ENCODE measurements at regions not wholly inside any gene's neighbourhood (a gene's known extent, or its start where the extent isn't known, plus 50 kb on each side); places are given as distances from the start of the nearest gene placed in this dataset.
"Not testable (repeated sequence)": the region's sequence is repeated elsewhere in the genome, so short reads cannot be mapped to it uniquely, and the experiment has no call there.

- TF ChIP-seq POLR2AphosphoS5 (IDR thresholded peaks at IDR 0.05; ENCODE audit: low read depth, low read length); POLR2A (IDR thresholded peaks at IDR 0.05; ENCODE audit: low read depth, low read length); PAX5 (IDR thresholded peaks at IDR 0.05; ENCODE audit: insufficient read depth, low read length, severe bottlenecking); TAF1 (IDR thresholded peaks at IDR 0.05; ENCODE audit: low read depth, low read length): not testable (repeated sequence)
Measured at GRCh38 chr1:16796179-16796578, 55.9 kb downstream of the RNU1-4 start.
